ENCODE measurements at regions not wholly inside any gene's neighbourhood (a gene's known extent, or its start where the extent isn't known, plus 50 kb on each side); places are given as distances from the start of the nearest gene placed in this dataset.

- TF ChIP-seq, protein P1, sequence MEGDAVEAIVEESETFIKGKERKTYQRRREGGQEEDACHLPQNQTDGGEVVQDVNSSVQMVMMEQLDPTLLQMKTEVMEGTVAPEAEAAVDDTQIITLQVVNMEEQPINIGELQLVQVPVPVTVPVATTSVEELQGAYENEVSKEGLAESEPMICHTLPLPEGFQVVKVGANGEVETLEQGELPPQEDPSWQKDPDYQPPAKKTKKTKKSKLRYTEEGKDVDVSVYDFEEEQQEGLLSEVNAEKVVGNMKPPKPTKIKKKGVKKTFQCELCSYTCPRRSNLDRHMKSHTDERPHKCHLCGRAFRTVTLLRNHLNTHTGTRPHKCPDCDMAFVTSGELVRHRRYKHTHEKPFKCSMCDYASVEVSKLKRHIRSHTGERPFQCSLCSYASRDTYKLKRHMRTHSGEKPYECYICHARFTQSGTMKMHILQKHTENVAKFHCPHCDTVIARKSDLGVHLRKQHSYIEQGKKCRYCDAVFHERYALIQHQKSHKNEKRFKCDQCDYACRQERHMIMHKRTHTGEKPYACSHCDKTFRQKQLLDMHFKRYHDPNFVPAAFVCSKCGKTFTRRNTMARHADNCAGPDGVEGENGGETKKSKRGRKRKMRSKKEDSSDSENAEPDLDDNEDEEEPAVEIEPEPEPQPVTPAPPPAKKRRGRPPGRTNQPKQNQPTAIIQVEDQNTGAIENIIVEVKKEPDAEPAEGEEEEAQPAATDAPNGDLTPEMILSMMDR (IDR thresholded peaks at IDR 0.05) = no peak
- no peak for TF ChIP-seq POLR2A (IDR thresholded peaks at IDR 0.05)
Measured at GRCh38 chr16:9408297-9408878, 316.9 kb downstream of the HAPSTR1 start.
